ENCODE measurements at regions not wholly inside any gene's neighbourhood (a gene's known extent, or its start where the extent isn't known, plus 50 kb on each side); places are given as distances from the start of the nearest gene placed in this dataset.
"Not testable (repeated sequence)": the region's sequence is repeated elsewhere in the genome, so short reads cannot be mapped to it uniquely, and the experiment has no call there.

GRCh38 chr2:16727849-16728248 lies 62.2 kb upstream of the CYRIA start:
- not testable (repeated sequence) for H3K4me3 ChIP-seq, DNase-seq, H3K36me3 ChIP-seq, H3K27me3 ChIP-seq, H3K9me3 ChIP-seq

GRCh38 chr2:16727256-16727655 lies 61.6 kb upstream of the CYRIA start:
- peak; percentile 20 for DNase-seq
- no peak overlapping the region for H3K4me3 ChIP-seq
- no peaks in the 10 kb centered on the region for H3K9me3 ChIP-seq
- H3K36me3 ChIP-seq = no peaks in the 10 kb centered on the region
- H3K27me3 ChIP-seq = no peaks in the 10 kb centered on the region

GRCh38 chr2:16726577-16726976 lies 60.9 kb upstream of the CYRIA start:
- Histone ChIP-seq H3K36me3 (no peaks in the 10 kb centered on the region), H3K4me3 (no peak overlapping the region), H3K9me3 (no peaks in the 10 kb centered on the region), H3K27me3 (no peaks in the 10 kb centered on the region)
- no peak for DNase-seq

- DNase-seq = no peak
- H3K9me3 ChIP-seq = no peaks in the 10 kb centered on the region
- H3K36me3 ChIP-seq = no peaks in the 10 kb centered on the region
- H3K4me3 ChIP-seq = no peak overlapping the region
- no peaks in the 10 kb centered on the region for H3K27me3 ChIP-seq
These were observed 60.5 kb upstream of the CYRIA start for GRCh38 chr2:16726147-16726546.

- Histone ChIP-seq H3K4me3 (no peak overlapping the region), H3K36me3 (no peaks in the 10 kb centered on the region), H3K9me3 (no peaks in the 10 kb centered on the region), H3K27me3 (no peaks in the 10 kb centered on the region)
- no peak for DNase-seq
These were observed 59.9 kb upstream of the CYRIA start for GRCh38 chr2:16725549-16725948.

GRCh38 chr2:16722677-16723076 lies 57.0 kb upstream of the CYRIA start:
- DNase-seq = no peak
- Histone ChIP-seq H3K4me3 (no peak overlapping the region), H3K9me3 (no peaks in the 10 kb centered on the region), H3K27me3 (no peaks in the 10 kb centered on the region), H3K36me3 (no peaks in the 10 kb centered on the region)

- DNase-seq = no peak
- Histone ChIP-seq H3K36me3 (no peaks in the 10 kb centered on the region), H3K9me3 (no peaks in the 10 kb centered on the region), H3K4me3 (no peak overlapping the region), H3K27me3 (no peaks in the 10 kb centered on the region)
These were observed 56.5 kb upstream of the CYRIA start for GRCh38 chr2:16722126-16722525.

- not testable (repeated sequence) for H3K27me3 ChIP-seq, DNase-seq, H3K4me3 ChIP-seq, H3K36me3 ChIP-seq, H3K9me3 ChIP-seq
These were observed 55.9 kb upstream of the CYRIA start for GRCh38 chr2:16721529-16721928.

- H3K36me3 ChIP-seq, H3K4me3 ChIP-seq: not testable (repeated sequence)
These were observed 55.1 kb upstream of the CYRIA start for GRCh38 chr2:16720737-16721136.

GRCh38 chr2:16719485-16719808 lies 53.8 kb upstream of the CYRIA start:
- H3K9me3 ChIP-seq = no peaks in the 10 kb centered on the region
- H3K36me3 ChIP-seq = no peaks in the 10 kb centered on the region
- H3K27me3 ChIP-seq = no peaks in the 10 kb centered on the region
- H3K4me3 ChIP-seq = no peak overlapping the region
- no peak for DNase-seq

More at GRCh38 chr2:16720737-16721136, 55.1 kb upstream of the CYRIA start:
- H3K9me3 ChIP-seq, H3K27me3 ChIP-seq, DNase-seq: not testable (repeated sequence)

GRCh38 chr2:16718576-16719484 lies 53.2 kb upstream of the CYRIA start:
- H3K36me3 ChIP-seq = no peaks in the 10 kb centered on the region
- H3K4me3 ChIP-seq = no peak overlapping the region
- no peaks in the 10 kb centered on the region for H3K9me3 ChIP-seq
- 0 out of 2 replicates have a peak, but pooled peaks cover under 1% of the 10 kb centered on the region for H3K27me3 ChIP-seq
- no peak for DNase-seq

- H3K27me3 ChIP-seq = 0 out of 2 replicates have a peak, but pooled peaks cover 2% of the 10 kb centered on the region
- H3K4me3 ChIP-seq = no peak overlapping the region
- H3K36me3 ChIP-seq = no peaks in the 10 kb centered on the region
- H3K9me3 ChIP-seq = no peaks in the 10 kb centered on the region
- no peak for DNase-seq
These were observed 51.8 kb upstream of the CYRIA start for GRCh38 chr2:16717477-16717876.

- Histone ChIP-seq H3K27me3 (0 out of 2 replicates have a peak, but pooled peaks cover 2% of the 10 kb centered on the region), H3K4me3 (no peak overlapping the region), H3K9me3 (no peaks in the 10 kb centered on the region), H3K36me3 (no peaks in the 10 kb centered on the region)
- DNase-seq = no peak
These were observed 51.3 kb upstream of the CYRIA start for GRCh38 chr2:16716944-16717343.

- Histone ChIP-seq H3K36me3 (no peaks in the 10 kb centered on the region), H3K9me3 (no peaks in the 10 kb centered on the region), H3K4me3 (no peak overlapping the region), H3K27me3 (0 out of 2 replicates have a peak, but pooled peaks cover 2% of the 10 kb centered on the region)
- no peak for DNase-seq
These were observed 50.4 kb upstream of the CYRIA start for GRCh38 chr2:16716024-16716423.
